Parathyroid adenoma (tissue), 2 donors: ENCODE measurements at regions not wholly inside any gene's neighbourhood (a gene's known extent, or its start where the extent isn't known, plus 50 kb on each side); places are given as distances from the start of the nearest gene placed in this dataset.

ENCODE experiments used
- H2AFZ ChIP-seq: fragments of 300-600 bp; sonication (generic); one replicate; pipeline ENCODE4 v1.7.0; 2017; ENCODE audit warnings: antibody characterized with exemption, mild to moderate bottlenecking
- H3K27ac ChIP-seq: fragments of 300-600 bp; sonication (generic); one replicate; pipeline ENCODE4 v1.7.0; 2017
- H3K27me3 ChIP-seq: fragments of 300-600 bp; sonication (generic); one replicate; pipeline ENCODE4 v1.7.0; 2017; ENCODE audit warnings: low read length; ENCODE audit not compliant: control insufficient read depth, insufficient read depth
- H3K36me3 ChIP-seq: fragments of 300-600 bp; sonication (generic); one replicate; pipeline ENCODE4 v1.7.0; 2017; ENCODE audit warnings: low read length; ENCODE audit not compliant: control insufficient read depth, insufficient read depth
- H3K4me1 ChIP-seq: fragments of 300-600 bp; sonication (generic); one replicate; pipeline ENCODE4 v1.7.0; 2017; ENCODE audit warnings: control low read depth
- H3K4me2 ChIP-seq: fragments of 300-600 bp; sonication (generic); one replicate; pipeline ENCODE4 v1.7.0; 2017; ENCODE audit warnings: low read length
- H3K4me3 ChIP-seq: fragments of 300-600 bp; sonication (generic); one replicate; pipeline ENCODE4 v1.7.0; 2017; ENCODE audit warnings: low read depth, low read length
- H3K79me2 ChIP-seq: fragments of 300-600 bp; sonication (generic); one replicate; pipeline ENCODE4 v1.7.0; 2017; ENCODE audit warnings: control low read depth
- H3K9ac ChIP-seq: fragments of 300-600 bp; sonication (generic); one replicate; pipeline ENCODE4 v1.7.0; 2017; ENCODE audit warnings: mild to moderate bottlenecking
- H3K9me3 ChIP-seq: fragments of 300-600 bp; sonication (generic); one replicate; pipeline ENCODE4 v1.7.0; 2017; ENCODE audit warnings: low read length; ENCODE audit not compliant: control insufficient read depth
- TF ChIP-seq, protein P1 (sequence below): fragments of 300-600 bp; sonication (generic); IDR thresholded peaks from one replicate; pipeline ENCODE4 v1.7.0; 2017; ENCODE audit warnings: antibody characterized with exemption, mild to moderate bottlenecking
- donor health status: primary hyperparathyroidism.

DNA sequence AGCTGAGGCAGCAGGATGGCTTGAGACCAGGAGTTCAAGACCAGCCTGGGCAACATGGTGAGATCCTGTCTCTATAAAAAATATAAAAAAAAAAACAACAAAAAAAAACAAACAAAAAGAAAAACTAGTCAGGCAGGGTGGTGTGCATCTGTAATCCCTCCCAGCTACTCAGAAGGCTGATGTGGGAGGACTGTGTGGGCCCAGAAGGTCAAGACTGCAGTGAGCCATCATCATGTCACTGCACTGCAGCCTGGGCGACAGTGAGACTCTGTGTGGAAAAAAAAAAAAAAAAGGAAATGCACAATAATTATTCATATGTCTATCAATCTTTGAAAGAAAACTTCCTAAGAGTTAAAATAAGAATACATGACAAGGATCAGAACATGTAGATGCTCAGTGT is 178.3 kb downstream of the SEM1 start:
- Histone ChIP-seq H2AFZ (no peak overlapping the region), H3K4me2 (no peak overlapping the region), H3K9me3 (no peaks in the 10 kb centered on the region), H3K4me3 (no peak overlapping the region), H3K27me3 (no peaks in the 10 kb centered on the region), H3K27ac (no peak overlapping the region), H3K9ac (no peak overlapping the region), H3K79me2 (no peaks in the 10 kb centered on the region), H3K4me1 (no peaks in the 10 kb centered on the region), H3K36me3 (no peaks in the 10 kb centered on the region)
- TF ChIP-seq, protein P1, sequence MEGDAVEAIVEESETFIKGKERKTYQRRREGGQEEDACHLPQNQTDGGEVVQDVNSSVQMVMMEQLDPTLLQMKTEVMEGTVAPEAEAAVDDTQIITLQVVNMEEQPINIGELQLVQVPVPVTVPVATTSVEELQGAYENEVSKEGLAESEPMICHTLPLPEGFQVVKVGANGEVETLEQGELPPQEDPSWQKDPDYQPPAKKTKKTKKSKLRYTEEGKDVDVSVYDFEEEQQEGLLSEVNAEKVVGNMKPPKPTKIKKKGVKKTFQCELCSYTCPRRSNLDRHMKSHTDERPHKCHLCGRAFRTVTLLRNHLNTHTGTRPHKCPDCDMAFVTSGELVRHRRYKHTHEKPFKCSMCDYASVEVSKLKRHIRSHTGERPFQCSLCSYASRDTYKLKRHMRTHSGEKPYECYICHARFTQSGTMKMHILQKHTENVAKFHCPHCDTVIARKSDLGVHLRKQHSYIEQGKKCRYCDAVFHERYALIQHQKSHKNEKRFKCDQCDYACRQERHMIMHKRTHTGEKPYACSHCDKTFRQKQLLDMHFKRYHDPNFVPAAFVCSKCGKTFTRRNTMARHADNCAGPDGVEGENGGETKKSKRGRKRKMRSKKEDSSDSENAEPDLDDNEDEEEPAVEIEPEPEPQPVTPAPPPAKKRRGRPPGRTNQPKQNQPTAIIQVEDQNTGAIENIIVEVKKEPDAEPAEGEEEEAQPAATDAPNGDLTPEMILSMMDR = no peak

DNA sequence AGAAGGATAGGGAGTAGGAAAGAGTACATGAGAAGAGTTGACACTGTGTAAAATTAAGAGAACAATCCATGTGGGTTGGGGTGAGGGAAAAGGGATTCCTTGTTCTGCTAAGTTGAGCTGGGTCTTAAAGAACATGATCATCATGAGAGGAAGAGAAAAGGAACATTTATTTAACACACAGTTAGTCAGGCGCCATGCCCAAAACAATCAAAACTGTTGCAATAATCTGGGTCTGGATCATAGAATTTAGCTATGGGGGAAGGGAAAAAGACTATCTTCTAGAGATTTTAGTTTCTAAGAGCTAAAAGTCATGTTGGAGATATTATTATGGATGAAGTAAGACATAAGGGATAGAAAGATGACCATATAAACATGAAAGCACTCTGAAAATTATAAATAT is 178.9 kb downstream of the SEM1 start:
- Histone ChIP-seq H3K79me2 (no peaks in the 10 kb centered on the region), H3K9ac (no peak overlapping the region), H3K4me2 (no peak overlapping the region), H3K27ac (no peak overlapping the region), H3K4me3 (no peak overlapping the region), H3K9me3 (no peaks in the 10 kb centered on the region), H3K36me3 (no peaks in the 10 kb centered on the region), H2AFZ (no peak overlapping the region), H3K4me1 (no peaks in the 10 kb centered on the region), H3K27me3 (no peaks in the 10 kb centered on the region)
- TF ChIP-seq, protein P1 = no peak

DNA sequence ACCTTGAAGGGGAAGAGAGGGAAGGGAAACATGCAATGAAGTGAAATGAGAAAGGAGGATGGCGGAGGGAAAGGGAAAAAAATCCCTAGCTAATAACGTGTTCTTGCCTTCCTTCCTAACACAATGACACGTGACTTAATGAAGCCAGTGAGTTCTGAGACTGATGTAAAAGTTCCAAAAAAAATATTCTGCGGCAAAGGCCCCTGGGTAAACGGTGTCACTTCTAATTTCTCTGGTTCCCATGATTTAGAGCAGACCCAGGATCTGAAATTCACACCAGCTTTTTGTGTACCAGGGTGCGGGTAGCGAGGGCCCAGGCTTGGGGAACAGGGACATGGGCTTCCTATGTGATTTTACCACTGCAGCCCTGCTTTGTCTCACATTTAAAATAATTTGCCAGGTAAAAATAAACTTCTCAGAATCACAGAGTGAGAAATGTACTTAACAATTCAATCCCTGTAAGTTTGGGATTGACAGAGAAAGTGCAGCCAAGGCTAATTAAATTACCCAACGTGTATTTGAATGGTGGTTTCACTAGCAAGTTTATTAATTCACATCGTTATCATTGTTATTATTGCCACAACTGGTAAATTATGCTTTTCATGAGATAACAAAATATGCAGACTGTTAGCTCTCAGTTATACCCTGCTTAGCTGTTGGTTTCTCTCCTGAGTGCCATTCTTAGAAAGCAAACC is 182.4 kb downstream of the SEM1 start:
- H3K27me3 ChIP-seq = no peaks in the 10 kb centered on the region
- TF ChIP-seq, protein P1 = no peak
- no peak overlapping the region for H3K4me3 ChIP-seq
- no peak overlapping the region for H3K9ac ChIP-seq
- no peaks in the 10 kb centered on the region for H3K9me3 ChIP-seq
- H3K79me2 ChIP-seq = no peaks in the 10 kb centered on the region
- no peak overlapping the region for H3K27ac ChIP-seq
- no peak overlapping the region for H2AFZ ChIP-seq
- H3K4me1 ChIP-seq = no peaks in the 10 kb centered on the region
- no peak overlapping the region for H3K4me2 ChIP-seq
- H3K36me3 ChIP-seq = no peaks in the 10 kb centered on the region

DNA sequence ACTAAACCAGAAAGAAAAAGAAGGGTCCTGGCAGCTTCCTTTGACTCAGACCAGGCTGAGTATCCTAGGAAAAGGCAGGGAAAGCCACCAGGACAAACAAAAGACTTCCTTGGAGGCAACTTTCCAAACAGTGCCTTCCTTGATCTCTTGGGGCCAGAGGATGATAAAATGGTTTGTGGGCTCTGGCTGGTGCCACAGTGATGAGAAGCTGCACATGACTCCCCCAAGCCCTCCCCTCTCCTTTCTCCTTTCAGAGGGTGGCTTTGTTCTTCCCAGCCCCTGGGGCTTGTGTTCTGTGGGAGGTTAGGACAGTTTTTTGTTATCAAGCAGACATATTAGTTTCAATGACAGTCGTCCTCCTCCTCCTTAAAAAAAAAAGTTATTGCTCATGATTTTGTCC is 183.2 kb downstream of the SEM1 start:
- no peaks in the 10 kb centered on the region for H3K36me3 ChIP-seq
- H3K4me2 ChIP-seq = no peak overlapping the region
- no peak overlapping the region for H3K27ac ChIP-seq
- H3K4me3 ChIP-seq = no peak overlapping the region
- no peak overlapping the region for H2AFZ ChIP-seq
- no peaks in the 10 kb centered on the region for H3K27me3 ChIP-seq
- TF ChIP-seq, protein P1 = no peak
- H3K79me2 ChIP-seq = no peaks in the 10 kb centered on the region
- H3K9ac ChIP-seq = no peak overlapping the region
- no peaks in the 10 kb centered on the region for H3K4me1 ChIP-seq
- H3K9me3 ChIP-seq = no peaks in the 10 kb centered on the region
